Tibial nerve (tissue), 4 donors: ENCODE measurements at regions not wholly inside any gene's neighbourhood (a gene's known extent, or its start where the extent isn't known, plus 50 kb on each side); places are given as distances from the start of the nearest gene placed in this dataset.

ENCODE experiments used
- EP300 ChIP-seq, 2 donors: sonication (generic); formaldehyde crosslinking; IDR thresholded peaks; one replicate each; pipeline ENCODE4 v1.6.1; 2017; ENCODE audit warnings: antibody characterized with exemption in 2 of 2, mild to moderate bottlenecking in 1 of 2
- POLR2A ChIP-seq, 2 donors: fragments of 450-650 bp; IDR thresholded peaks; one replicate each; pipeline ENCODE4 v1.6.1; 2017; ENCODE audit warnings: antibody characterized with exemption in 2 of 2, mild to moderate bottlenecking in 2 of 2, moderate library complexity in 2 of 2
- TF ChIP-seq, protein P1 (sequence below), 5 experiments: fragments of 200-600 bp in 3 of 5; fragments of 450-650 bp in 2 of 5; sonication (generic) in 3 of 5; IDR thresholded peaks; one replicate each; pipeline ENCODE4 v1.5.1; 2016 to 2019; ENCODE audit warnings: antibody characterized with exemption in 5 of 5, mild to moderate bottlenecking in 3 of 5, moderate library complexity in 2 of 5

DNA sequence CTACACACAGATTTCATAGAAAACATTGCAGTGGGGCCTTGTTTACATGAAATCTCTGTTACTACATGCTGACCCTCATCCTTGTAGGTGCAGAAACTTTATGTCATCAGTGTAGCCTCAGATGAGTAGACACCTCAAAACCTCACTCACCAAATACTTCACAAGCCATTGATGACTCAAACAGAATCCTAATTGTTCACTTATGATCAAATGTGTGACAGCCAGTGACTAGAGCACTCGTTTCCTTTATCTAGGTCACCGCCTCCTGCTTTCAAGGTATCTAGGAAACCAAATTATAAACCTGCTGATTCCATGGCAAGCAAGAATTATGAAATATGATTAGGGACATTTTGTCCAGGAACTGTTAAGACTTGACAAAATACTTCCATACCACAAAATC is 255.8 kb upstream of the GPRIN3 start:
- TF ChIP-seq, protein P1, sequence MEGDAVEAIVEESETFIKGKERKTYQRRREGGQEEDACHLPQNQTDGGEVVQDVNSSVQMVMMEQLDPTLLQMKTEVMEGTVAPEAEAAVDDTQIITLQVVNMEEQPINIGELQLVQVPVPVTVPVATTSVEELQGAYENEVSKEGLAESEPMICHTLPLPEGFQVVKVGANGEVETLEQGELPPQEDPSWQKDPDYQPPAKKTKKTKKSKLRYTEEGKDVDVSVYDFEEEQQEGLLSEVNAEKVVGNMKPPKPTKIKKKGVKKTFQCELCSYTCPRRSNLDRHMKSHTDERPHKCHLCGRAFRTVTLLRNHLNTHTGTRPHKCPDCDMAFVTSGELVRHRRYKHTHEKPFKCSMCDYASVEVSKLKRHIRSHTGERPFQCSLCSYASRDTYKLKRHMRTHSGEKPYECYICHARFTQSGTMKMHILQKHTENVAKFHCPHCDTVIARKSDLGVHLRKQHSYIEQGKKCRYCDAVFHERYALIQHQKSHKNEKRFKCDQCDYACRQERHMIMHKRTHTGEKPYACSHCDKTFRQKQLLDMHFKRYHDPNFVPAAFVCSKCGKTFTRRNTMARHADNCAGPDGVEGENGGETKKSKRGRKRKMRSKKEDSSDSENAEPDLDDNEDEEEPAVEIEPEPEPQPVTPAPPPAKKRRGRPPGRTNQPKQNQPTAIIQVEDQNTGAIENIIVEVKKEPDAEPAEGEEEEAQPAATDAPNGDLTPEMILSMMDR (IDR thresholded peaks at IDR 0.05) = no peak
- TF ChIP-seq POLR2A (IDR thresholded peaks at IDR 0.05) (no peak), EP300 (IDR thresholded peaks at IDR 0.05) (no peak)
